ENCODE measurements at regions not wholly inside any gene's neighbourhood (a gene's known extent, or its start where the extent isn't known, plus 50 kb on each side); places are given as distances from the start of the nearest gene placed in this dataset.

DNA sequence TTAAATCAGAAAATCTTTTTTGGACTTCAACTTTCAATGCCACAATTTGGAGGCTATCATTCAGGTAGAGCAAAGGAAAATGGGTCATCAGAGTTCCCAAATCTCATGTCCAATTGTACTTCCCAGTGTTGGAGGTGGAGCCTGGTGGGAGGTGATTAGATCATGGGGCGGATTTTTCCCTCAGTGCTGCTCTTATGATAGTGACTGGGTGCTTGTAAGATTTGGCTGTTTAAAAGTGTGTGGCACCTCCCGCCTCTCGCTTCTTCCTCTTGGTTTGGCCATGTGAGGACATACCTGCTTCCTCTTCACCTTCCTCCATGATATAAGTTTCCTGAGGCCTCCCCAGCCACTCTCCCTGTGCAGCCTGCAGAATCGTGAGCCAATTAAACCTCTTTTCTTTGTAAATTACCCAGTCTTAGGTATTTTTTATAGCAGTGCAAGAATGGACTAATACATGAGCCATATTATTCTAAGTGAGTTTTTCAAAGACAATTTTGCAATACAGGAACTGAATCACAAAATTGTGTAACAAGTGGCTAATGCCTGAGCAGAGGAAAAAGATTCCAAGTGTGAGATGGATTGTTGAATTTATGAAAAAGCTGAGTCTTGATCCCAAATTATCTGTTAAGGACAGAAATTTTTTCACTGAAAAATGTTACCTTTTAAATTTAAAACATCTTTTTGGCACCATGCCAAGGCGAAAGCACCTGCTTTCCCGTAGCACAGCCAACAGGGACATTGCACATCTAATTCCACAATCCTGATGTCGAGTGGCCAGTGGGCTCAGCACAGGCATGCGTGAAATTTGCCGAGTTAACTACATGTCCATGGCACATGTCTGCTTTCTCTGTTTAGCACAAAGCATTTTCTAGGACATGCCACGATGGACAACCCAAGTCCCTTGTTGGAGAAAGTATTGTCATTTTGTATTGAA is 150.9 kb downstream of the COL6A3 start:
- DNase-seq (no peak), ATAC-seq (no peak)
- H3K4me1 Mint-ChIP-seq (ENCODE audit: low read depth), result peaks cover under 1% of the 10 kb centered on the region
- no peaks in the 10 kb centered on the region for H3K9me3 Mint-ChIP-seq
- peaks cover 2% of the 10 kb centered on the region for H3K27me3 Mint-ChIP-seq (ENCODE audit: low read depth)
- H3K4me3 Mint-ChIP-seq, result no peak overlapping the region
- no peaks in the 10 kb centered on the region for H3K36me3 Mint-ChIP-seq (ENCODE audit: insufficient read depth)

GRCh38 chr2:237264480-237265219 is 149.3 kb downstream of the COL6A3 start:
- Mint-ChIP-seq H3K4me1 (ENCODE audit: low read depth) (no peaks in the 10 kb centered on the region), H3K27me3 (ENCODE audit: low read depth) (peaks cover 8% of the 10 kb centered on the region), H3K4me3 (no peak overlapping the region), H3K36me3 (ENCODE audit: insufficient read depth) (no peaks in the 10 kb centered on the region), H3K9me3 (no peaks in the 10 kb centered on the region)
- no peak for DNase-seq
- ATAC-seq, result no peak

- Mint-ChIP-seq H3K36me3 (ENCODE audit: insufficient read depth) (no peaks in the 10 kb centered on the region), H3K4me1 (ENCODE audit: low read depth) (no peaks in the 10 kb centered on the region), H3K27me3 (ENCODE audit: low read depth) (peaks cover 21% of the 10 kb centered on the region), H3K9me3 (no peaks in the 10 kb centered on the region), H3K4me3 (no peak overlapping the region)
- DNase-seq (no peak), ATAC-seq (no peak)
Observed at GRCh38 chr2:237268004-237268708, 145.8 kb downstream of the COL6A3 start.

DNA sequence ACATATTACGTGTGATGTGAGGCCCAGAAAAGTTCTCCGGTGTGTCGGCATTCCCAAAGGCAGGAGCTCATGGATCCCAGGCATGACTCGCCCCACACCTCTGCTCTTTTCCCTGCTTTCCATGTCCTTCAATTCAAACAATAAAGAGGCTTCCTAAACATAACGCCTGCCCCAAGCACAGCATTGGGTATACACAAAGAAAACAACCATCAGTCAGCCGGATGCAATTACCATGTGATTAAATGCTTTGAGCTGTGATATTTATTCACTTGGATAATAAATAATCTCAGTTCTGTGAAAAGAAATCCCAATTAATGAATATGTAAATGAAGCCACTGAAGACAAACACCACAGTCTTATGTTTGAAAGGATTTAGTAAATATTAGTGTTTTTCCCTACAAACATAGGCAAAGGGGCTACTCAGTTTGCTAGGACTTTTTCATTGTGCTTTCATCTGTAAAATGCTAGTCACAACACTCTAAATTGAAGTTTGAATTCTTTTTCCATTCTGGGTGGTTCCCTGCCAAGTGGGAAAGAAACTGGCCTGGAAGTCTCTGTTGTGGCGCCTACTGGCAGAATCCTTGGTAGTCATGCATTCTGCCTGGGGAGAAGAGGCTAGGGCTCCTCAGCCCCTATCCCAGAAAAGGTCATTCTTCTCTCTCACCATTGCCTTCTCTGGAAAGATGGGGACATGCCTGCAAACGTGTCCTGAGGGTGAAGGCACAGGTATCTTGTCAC is 144.7 kb downstream of the COL6A3 start:
- ATAC-seq (no peak), DNase-seq (no peak)
- H3K36me3 Mint-ChIP-seq (ENCODE audit: insufficient read depth), result no peaks in the 10 kb centered on the region
- no peak overlapping the region for H3K4me3 Mint-ChIP-seq
- H3K9me3 Mint-ChIP-seq, result no peaks in the 10 kb centered on the region
- H3K4me1 Mint-ChIP-seq (ENCODE audit: low read depth), result no peaks in the 10 kb centered on the region
- H3K27me3 Mint-ChIP-seq (ENCODE audit: low read depth), result peaks cover 21% of the 10 kb centered on the region

- ATAC-seq, result no peak
- H3K4me3 Mint-ChIP-seq, result no peak overlapping the region
Observed at GRCh38 chr2:237270520-237270919, 143.4 kb downstream of the COL6A3 start.

DNA sequence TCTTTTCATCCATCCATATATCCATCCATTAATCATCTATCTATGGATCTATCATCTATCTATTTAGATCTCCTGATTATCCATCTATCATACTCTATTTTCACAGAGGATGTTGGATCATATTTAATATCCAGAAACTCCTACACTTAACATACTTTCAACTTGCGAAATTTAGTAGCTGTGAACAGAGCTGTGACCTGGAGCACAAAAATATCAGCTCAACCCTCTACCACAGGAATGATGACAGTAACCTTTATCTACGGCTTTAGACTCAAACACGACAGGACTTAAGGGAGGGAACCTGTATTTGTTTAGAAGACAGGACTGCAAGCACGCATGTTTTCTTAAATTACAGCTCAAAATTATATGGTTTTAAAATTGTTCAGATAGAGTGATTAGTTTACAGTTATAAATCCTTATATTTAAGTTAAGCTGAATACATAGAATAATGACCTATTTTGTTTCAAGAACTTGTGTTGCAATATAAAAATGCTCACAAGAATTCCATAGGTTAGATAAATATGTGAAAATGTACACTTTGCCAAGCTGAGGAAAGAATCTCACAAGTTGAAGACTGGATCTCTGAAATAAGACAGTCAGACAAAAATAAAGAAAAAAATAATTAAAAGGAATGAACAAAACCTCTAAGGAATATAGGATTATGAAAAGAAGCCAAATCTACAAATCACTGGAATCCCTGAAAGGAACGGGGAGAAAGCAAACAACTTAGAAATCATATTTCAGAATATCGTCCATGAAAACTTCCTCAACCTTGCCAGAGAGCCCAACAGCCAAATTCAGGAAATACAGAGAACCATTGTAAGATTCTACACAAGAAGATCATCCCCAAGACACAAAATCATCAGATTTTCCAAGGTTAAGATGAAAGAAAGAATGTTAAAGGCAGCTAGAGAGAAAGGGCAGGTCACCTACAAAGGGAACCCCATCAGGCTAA is 142.0 kb downstream of the COL6A3 start:
- H3K4me1 Mint-ChIP-seq (ENCODE audit: low read depth), result no peaks in the 10 kb centered on the region
- DNase-seq (no peak), ATAC-seq (no peak)
- H3K27me3 Mint-ChIP-seq (ENCODE audit: low read depth), result peaks cover 20% of the 10 kb centered on the region
- H3K9me3 Mint-ChIP-seq, result no peaks in the 10 kb centered on the region
- no peaks in the 10 kb centered on the region for H3K36me3 Mint-ChIP-seq (ENCODE audit: insufficient read depth)
- no peak overlapping the region for H3K4me3 Mint-ChIP-seq

More at GRCh38 chr2:237270520-237270919, 143.4 kb downstream of the COL6A3 start:
- Mint-ChIP-seq H3K27me3 (ENCODE audit: low read depth) (peaks cover 21% of the 10 kb centered on the region), H3K9me3 (no peaks in the 10 kb centered on the region), H3K4me1 (ENCODE audit: low read depth) (no peaks in the 10 kb centered on the region), H3K36me3 (ENCODE audit: insufficient read depth) (no peaks in the 10 kb centered on the region)
- no peak for DNase-seq
